ENCODE measurements at regions not wholly inside any gene's neighbourhood (a gene's known extent, or its start where the extent isn't known, plus 50 kb on each side); places are given as distances from the start of the nearest gene placed in this dataset.

DNA sequence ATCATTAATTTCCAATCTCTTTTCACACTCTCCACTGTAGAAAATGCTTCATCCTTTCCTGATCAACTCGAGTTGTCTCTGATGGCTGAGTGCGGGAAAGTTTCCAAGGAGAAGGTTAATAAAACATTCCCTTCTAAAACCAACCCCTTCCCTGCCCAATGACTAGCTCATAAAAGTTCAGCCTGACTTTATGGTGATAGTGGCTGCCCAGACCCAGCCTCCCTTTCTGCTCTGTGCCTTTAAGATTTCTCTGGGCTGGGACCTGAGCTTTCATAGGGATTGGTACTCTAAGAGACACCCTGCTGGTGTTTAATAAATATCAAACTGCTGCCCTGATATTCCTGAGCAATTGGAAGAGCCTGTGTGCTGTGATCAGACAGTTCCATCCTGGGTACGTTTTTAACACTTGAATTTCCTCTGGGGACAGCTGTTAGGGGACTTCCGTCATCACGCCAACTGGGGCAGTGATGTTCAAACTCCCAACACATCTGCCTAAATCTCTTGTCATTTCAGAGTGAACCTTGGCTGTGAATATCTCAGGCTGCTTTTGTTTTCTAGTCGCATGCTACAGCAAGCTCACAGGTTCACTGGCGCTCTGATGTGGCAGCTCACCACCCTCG, 195.0 kb upstream of the KIRREL3 start:
- no peak for DNase-seq

DNA sequence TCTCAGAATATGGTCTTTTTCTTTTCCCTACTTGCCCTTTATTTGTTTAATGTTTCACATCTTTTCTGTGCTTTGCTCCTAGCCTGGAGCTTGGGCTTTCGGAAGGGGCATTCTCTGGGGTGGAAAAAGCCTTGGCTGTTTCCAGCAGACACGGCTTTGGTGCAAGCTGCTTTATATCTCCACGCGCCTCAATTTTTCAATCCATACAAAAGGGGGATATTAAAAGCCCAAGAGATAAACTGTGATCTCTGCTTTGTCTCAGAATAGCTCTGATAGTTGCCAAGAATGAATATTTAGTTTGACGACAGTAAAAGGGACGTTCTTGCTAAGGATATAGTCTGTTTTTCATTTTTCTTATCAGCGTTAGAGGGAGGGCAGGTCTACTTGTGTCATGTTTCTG, 194.0 kb upstream of the KIRREL3 start:
- no peak for DNase-seq

DNA sequence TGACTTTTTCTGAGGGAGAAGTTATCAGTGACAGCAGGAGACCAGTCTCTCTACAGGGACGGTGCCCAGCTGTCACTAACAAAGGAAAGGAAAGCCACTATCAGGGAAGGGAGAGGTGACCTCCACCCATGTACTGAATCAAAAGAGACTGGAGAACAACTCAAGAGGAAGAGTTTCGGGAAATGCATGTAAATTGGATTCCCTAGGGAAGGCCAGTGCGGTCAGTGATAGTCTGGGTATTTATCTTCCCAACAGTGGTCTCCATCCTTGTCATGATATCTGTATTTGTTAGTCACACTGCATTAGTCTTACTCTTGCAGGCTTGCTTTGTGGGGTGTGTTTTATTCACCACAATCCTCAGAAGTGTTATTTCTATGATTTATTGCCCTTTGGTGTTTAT, 193.4 kb upstream of the KIRREL3 start:
- no peak for DNase-seq

DNA sequence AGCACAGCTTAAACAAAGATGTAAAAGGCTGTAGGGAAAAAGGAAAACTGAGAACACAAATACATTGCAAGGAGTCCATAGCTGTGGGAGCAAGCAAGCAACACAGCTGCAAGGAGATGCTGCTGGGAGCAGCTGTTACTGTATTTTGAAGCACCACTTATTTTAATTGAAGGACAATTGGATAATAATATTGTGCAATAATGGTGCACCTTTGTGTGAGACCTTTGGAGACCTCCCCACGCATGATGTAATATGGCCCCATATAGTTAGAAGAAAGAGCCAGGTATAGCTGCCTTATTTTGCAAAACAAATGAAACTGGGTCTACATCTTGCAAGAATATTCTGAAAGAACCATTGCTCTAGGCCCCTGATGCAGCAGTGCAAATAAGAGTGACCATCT, 191.1 kb upstream of the KIRREL3 start:
- peak; percentile 70 for DNase-seq

DNA sequence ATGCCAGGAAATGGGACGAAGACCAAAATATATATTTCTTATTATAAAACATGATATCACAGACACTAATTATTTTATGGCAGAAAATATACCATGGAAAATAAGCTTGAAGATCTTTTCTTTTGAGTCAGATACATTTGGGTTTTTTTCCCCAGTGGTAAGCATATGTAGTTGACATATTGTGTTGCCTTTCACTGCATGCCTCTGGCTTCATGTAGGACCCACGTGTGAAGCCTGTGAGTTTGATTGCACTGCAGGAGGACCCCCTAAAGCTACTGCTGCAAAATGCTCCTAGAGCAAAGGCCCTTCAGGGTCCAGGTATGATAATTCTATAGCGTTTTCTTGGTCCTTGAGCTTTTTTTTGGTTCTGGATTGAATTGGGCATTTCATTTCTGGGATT, 190.7 kb upstream of the KIRREL3 start:
- no peak for DNase-seq

DNA sequence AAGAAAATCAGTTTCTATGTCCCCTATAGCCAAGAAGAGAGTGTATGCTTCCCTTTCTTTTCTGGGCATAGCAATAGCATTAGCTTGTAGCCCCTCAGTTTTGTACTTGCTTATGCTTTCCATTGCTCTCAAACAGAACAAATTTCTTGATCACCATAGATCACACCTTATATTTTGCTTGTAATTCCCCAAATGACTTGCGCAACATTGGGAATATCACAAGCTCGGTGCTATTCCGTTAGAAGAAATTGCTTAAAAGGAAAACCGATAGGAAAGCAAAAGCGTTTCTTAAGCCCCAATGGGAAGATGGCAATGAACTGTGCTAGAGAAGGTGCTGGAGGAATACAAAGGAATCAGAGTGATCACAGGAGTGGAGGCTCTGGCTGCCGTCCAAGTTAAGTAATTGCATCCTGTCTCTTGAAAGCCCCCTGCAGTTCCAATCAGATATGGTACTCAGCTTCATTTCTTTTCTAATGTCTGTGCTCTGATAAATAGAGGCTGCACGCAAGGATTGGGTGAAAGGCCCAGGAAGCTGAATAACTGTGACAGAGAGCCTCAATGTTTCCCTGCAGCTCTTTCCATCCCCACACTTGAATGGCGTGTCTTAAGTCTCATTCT, 182.1 kb upstream of the KIRREL3 start:
- peak; percentile 90 for DNase-seq

DNA sequence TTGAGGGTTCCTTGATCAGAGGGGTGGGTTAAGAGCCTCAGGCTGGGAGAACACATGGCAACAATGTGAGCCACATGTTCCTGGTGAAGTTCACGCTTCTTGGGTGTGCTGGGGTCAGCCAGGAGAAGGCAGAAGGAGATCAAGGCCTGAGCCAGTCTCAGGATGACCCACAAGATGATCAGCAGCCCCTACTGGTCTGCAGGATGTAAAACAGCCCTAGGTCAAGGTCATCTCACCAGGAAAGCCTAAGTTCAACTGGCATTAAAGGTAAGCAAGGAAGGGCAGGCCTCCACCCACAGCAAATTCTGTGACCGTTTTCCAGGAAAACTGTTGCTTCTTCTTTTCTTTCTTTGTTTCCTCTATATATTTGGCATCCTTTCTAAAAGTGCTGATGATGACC, 156.7 kb upstream of the KIRREL3 start:
- no peak for DNase-seq

DNA sequence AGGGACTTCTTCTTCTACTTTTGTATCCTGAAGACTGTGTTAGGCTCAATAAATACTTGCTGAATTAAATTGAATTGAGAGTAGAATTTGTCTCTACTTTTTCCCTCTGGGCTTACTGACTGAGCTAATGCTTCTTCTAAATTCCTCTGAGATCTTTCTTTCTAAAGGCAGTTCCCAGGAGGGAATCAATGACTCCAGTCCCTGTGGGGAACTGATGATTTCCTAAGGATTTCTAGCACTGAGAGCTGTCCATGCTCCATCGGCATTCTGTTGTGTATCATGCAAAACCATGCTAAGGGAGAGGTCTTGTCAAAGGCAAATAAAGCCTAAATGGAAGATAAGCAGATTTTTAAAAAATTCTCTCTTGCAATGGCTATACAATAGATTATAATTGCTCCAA, 148.8 kb upstream of the KIRREL3 start:
- DNase-seq, result no peak

DNA sequence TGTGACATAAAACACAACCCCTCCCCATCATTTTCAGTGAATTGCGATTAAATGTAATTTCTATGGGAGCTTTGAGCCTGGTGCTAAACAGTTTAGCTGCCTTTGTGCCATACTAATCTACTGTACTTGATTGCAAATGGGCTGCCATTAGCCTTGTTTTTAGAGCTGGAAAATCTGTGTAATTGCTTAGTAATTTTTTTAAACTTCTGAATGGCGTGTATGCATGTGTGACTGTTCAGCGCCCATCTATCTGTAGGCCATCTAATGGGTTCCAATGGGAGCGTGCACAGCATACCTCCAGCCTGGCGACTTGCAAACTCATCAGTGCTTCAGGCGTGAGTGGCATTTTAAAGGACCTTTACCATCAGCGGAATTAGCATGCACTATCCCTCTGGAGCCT, 142.7 kb upstream of the KIRREL3 start:
- no peak for DNase-seq

DNA sequence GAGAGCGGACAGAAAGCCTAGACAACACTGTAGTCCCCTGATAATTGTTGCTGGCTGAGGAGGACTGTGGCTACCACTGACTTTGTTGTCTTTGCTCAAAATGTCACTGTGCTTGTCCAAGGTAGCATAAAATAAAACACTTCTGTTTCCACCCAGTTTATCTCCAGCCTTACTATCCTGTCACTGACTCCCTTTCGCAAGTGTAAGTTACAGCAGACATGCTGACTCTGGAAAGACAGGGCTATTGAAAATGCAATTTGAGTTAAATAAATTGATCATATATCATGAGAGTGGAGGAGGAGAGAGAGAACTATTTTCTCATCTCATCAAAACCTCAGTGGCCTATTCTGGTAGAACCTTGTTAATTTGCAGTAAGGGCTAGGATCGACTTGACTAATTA, 138.0 kb upstream of the KIRREL3 start:
- no peak for DNase-seq

DNA sequence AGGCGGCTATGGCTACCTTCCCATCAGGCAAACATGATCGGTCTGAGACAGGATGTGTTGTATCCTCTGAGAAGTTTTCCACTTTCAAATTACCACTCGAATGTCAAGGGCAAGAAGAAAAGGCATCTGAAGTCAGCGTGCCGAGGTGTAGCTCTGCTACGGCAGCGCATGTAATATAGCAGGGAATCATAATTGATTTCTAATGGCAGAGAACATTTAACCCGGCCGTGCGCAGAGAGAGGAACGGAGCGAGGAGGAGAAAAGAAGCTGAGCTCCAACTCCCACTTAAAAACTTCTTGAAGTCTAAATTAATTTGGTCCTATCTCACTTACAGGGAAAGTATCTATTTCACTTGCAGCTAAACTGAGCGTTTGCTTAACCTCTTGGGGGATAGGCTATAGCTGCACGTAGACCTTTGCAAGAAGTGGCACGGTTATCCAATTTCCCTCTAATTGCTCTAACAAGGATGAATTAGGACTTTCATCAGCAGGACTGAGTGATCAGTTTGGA, 137.3 kb upstream of the KIRREL3 start:
- DNase-seq, result no peak

DNA sequence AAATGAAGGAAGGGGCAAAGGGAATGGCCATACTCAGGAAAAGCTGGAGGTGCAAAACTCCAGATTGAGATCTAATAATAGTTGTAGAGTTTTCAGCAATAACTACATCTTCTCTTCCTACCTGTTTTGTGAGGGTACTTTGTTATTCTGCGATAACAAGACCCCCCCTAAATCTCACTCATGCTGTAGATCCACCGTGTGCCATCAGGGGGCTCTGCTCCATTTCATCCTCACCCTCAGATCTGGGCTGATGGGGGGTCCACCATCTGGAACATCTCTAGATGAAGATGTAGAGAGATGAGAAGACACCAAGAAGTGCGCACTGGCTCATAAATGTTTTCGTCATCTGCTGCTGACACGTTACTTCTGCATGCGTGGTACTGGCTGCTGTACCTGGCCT, 135.9 kb upstream of the KIRREL3 start:
- no peak for DNase-seq

DNA sequence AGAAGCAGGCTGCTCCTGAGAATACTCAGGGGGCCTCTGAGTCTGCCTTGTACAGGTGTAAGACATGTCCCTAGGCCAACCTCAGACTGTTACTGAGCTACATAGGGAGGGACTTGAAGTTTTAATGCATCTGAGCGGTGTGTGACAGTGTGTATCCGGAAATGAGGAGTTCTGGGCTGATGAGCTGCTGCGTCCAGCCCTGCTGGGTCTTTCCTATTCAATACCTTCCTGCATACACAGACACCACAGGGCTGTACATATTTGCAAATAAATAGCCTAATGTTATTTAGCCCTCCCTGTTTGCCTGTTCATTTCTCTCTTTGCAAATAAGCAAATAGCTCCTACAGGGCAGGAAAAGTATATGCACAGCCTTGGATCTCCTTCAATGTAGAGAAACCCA, 134.7 kb upstream of the KIRREL3 start:
- no peak for DNase-seq

DNA sequence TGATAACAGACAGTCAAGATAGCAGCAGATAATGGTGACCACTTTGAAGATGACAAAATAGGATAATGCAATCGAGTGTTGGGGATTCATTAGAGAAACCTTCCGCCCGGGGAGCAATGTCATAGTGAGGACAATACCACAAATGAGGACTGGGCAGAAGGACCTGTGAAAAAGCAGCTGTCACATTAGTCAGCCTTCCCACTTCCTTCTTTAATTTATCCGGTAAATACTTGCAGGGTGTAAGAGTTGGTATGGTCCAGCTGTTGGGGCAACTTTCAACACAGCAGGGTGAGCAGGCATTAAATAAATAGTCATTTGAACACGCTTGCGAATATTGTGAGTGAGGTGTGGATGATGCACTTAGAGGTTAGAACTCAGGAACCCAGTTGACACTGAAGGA, 132.5 kb upstream of the KIRREL3 start:
- no peak for DNase-seq

DNA sequence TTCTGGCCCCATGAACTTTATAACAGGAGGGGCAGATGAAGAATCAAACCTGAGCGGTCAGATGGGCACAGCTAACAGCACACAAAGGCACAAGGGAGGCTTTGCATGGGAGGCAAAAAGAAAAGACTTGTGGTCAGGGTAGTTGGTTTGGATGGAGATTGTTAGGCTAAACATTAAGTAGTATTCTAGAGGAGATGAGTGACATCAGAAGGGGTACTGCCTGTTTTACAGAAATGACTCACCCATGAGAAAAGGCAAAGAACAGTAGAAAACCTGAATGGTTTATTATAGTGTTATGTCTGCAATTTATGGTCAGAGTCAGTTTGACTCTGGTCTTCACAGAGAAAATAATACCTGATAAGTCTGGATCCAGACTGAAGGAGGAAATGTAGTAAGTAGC, 129.8 kb upstream of the KIRREL3 start:
- no peak for DNase-seq

DNA sequence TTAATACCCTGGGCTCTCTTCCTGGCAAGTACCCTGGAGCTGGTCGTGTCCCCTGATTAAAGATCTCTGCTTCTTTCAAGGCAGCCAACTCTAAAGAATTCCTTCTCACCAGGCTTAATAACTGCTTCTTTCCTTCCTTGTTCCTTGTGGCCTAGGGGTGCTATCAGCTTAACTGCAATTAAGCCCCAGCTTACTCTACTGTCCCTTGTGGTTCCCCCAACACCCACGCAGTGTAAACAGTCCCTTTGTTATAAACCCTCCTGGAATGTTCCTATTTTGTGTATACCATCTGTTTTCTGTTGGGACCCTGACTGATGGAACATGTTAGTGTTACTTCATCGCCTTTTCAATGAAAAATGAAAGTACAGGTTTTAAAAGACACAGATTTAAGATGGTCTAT, 126.4 kb upstream of the KIRREL3 start:
- DNase-seq, result no peak

DNA sequence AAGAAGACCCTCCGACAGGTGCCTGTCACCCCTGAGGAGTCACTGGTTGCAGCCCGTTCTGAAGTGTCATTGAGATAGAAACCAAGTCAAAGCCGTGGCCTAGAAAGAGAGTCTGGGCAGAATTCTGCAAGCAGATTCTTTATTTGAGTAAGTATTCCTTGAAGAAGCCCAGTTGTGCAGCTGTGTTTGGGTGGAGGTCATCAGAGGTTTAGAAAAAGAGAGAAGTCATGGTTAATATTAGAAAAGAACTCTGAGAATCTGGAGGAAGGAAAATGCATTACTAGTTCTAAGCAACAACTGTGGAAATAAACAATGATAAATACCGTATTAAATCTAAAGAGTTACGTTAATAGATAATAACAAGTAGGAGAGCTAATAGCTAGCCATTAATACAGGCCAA, 118.8 kb upstream of the KIRREL3 start:
- DNase-seq, result no peak

DNA sequence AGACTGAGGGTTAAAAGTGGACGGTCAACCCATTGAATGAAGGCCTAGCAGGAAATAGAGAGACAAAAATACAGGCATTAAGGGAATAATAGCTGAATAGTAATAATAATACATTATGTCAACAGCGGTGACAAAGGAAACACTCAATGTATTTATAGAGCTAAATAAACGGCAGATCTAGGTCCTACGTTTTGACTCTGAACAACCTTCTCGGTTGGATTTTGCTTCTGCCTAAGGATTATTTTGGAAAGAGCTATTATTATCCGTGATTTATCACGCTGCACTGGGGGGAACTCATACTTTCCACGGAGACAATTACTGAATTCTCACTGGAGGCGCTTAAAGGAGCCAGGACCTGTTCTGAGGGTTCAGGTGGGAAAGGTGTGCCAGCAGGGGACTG, 118.2 kb upstream of the KIRREL3 start:
- no peak for DNase-seq

DNA sequence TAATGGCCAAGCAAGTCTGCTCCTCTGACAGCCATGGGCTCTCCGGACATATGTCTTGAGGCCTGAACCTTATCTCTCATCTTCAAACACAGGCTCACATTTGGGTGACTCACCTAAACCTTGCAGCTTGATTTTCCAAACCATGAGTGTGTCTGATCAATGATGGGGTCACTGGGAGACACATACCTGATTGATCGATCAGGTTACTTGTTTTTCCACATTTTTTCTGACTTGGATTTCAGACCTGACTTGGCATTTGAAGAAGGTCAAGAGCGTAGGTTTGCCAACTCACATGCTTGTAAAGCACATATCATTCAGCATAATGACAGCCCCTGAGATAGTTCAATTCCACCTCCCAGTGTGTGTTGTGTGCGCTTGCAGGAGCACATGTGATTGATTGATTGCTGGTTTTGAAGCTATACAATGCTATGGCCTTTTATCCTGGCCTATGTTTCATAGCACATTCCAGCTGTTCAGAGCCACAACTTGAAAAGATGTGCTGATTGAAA, 116.7 kb upstream of the KIRREL3 start:
- no peak for DNase-seq

DNA sequence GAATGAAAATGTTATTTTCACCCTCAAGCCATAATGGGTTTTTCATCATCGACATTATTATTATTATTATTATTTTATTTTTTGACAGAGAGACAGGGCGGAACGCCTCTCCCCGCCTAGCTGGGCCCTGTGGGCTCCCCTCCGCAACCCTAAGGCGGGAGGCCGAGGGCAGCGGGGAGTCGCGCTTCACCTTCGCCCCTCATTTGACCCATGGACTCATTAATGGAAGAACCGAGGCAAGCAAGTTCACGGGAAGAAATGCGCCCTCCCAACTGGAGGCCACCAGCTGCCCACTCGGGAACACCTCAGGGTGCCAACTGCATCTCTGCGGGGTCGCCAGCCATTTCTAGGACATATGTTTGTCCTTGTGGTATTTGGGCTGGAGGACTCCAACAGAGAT, 115.3 kb upstream of the KIRREL3 start:
- no peak for DNase-seq

DNA sequence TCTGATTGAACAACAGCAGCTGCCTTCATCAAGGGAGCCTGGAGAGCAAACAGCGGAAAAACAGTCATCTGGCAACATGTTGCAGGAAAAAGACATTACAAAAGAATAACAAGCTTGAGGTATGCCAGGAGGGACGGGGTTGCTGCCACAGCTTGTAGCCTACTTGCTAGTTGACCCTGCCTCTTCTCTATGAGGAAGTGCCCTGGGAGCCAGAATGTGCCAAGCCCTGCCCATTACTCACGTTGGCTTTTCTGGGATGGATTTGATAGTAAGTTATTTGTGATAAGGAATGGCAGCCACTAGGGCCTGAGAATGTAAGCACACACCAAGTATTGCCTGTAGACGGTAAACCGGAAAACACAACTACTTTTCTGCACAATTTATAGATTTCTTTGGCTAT, 113.5 kb upstream of the KIRREL3 start:
- DNase-seq, result no peak

DNA sequence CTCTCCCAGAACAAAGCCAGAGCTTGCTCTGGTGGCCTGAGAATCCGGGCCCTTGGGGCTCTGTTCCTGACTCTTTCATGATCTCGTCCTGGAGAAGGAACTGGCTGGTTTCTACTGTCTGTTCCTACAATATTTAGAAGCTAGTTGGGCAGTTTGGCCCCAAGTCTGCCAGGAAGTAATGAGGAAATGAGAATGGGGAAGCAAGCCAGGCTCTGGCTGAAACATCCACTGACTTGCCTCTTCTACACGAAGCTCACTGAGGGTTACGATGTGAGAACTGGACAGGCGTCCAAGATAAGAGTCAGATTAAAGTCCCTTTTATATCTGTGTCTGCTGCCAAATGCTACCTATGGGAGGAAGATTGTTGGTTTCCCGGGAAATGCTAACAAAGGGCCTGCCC, 110.0 kb upstream of the KIRREL3 start:
- DNase-seq, result no peak

DNA sequence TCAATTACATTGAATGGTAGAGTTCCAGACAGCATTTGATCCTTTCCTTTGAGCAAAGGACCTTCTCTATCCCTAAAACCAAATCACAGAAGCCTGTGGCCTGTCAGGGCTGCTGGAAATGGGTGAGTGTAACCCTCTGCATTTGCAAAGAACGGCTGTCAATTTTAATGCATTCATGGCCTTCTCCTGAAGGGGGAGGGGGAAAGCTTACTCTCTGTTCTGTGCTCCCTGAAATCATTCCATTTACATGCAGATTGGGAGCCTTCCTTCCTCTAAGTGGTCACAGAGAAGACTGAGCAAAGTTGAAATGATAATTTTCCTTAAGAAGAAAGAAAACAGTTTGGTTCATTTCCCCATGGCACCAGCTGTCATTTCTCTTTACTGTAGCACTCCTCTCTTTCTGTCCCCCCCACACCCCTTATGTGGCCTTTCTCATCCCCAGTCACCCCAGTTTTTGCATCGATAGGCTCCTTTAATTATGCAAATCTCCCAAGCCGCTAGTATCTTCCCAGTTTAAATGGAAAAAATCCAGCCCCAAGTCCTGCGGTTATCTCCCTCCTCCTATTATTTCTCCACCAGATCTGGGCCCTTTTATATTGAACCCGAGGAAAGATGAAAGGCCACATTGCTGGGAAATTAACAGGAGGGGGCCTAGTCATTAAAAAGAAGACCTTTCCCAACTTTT, 109.4 kb upstream of the KIRREL3 start:
- no peak for DNase-seq

DNA sequence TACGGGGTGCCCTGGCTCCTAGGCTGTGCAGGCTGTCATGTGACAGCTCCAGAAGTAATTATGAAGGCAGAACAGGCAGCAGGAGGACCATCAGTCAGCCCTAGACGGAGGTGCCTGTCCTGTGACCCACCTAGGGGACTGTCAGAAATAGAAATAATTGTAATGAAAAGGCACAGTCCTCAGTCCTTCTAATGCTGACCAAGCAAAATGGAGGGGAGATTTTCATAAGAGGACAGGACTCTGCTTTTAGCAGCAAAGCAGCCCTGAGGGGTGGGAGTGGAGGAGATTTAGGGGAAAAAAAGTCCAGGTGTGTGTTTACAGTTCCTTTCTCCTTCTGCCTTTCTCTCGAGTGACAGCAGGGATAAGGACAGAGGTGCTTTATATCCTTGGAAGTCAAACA, 108.3 kb upstream of the KIRREL3 start:
- no peak for DNase-seq
